Suprapubic skin (tissue), 4 donors: ENCODE measurements at regions not wholly inside any gene's neighbourhood (a gene's known extent, or its start where the extent isn't known, plus 50 kb on each side); places are given as distances from the start of the nearest gene placed in this dataset.

Experiments
- EP300 ChIP-seq: sonication (generic); formaldehyde crosslinking; IDR thresholded peaks from one replicate; pipeline ENCODE4 v1.6.1; 2017; ENCODE audit warnings: antibody characterized with exemption
- POLR2A ChIP-seq, 2 donors: fragments of 450-650 bp; IDR thresholded peaks; one replicate each; pipeline ENCODE4 v1.6.1; 2017; ENCODE audit warnings: antibody characterized with exemption in 2 of 2, mild to moderate bottlenecking in 2 of 2, moderate library complexity in 2 of 2
- POLR2AphosphoS5 ChIP-seq, 3 donors: sonication (generic); formaldehyde crosslinking; IDR thresholded peaks; one replicate each; pipeline ENCODE4 v1.6.1; 2017; ENCODE audit warnings: antibody characterized with exemption in 3 of 3
- TF ChIP-seq, protein P1 (sequence below), 2 donors: fragments of 200-600 bp in 1 of 2; fragments of 450-650 bp in 1 of 2; sonication (generic) in 1 of 2; IDR thresholded peaks; one replicate each; pipeline ENCODE4 v1.5.1; 2016 to 2019; ENCODE audit warnings: antibody characterized with exemption in 2 of 2, mild to moderate bottlenecking in 1 of 2, moderate library complexity in 1 of 2

DNA sequence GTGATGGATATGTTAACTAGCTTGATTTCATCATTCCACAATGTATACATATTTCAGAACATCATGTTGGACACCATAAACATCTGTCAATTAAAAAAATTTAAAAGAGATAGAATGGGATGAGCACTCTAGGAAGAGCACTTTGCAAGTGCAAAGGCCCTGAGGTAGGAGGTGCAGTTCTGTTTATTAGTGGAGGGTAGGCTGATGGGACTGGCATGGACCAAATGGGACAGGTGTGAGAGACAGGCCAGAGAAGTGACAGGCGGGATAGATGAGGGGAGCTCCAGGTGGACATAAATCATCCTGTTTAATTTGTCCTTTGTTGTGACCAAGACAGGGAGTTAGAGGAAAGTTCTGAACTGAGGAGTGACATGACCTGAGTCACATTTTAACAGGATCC, 477.9 kb downstream of the TSN start:
- TF ChIP-seq, protein P1, sequence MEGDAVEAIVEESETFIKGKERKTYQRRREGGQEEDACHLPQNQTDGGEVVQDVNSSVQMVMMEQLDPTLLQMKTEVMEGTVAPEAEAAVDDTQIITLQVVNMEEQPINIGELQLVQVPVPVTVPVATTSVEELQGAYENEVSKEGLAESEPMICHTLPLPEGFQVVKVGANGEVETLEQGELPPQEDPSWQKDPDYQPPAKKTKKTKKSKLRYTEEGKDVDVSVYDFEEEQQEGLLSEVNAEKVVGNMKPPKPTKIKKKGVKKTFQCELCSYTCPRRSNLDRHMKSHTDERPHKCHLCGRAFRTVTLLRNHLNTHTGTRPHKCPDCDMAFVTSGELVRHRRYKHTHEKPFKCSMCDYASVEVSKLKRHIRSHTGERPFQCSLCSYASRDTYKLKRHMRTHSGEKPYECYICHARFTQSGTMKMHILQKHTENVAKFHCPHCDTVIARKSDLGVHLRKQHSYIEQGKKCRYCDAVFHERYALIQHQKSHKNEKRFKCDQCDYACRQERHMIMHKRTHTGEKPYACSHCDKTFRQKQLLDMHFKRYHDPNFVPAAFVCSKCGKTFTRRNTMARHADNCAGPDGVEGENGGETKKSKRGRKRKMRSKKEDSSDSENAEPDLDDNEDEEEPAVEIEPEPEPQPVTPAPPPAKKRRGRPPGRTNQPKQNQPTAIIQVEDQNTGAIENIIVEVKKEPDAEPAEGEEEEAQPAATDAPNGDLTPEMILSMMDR (IDR thresholded peaks at IDR 0.05): no peak
- TF ChIP-seq POLR2A (IDR thresholded peaks at IDR 0.05): no peak
- no peak for TF ChIP-seq POLR2AphosphoS5 (IDR thresholded peaks at IDR 0.05)
- TF ChIP-seq EP300: no peak
